Fibroblast of lung (primary cell): ENCODE measurements at regions not wholly inside any gene's neighbourhood (a gene's known extent, or its start where the extent isn't known, plus 50 kb on each side); places are given as distances from the start of the nearest gene placed in this dataset.

Experiments
- EZH2 ChIP-seq: IDR thresholded peaks from 2 replicates; pipeline ENCODE4 v1.5.1; 2012; ENCODE audit warnings: low read length, control low read depth, mild to moderate bottlenecking; ENCODE audit errors: missing control alignments
- TF ChIP-seq, protein P1 (sequence below), 2 donors: IDR thresholded peaks in 1 of 2; conservative IDR thresholded peaks in 1 of 2; 1 replicate in 1 of 2; 2 replicates in 1 of 2; pipeline ENCODE4 v1.5.1; 2011 to 2012; ENCODE audit warnings: low read length in 2 of 2, control low read depth in 1 of 2, inconsistent platforms in 1 of 2, low read depth in 1 of 2, mild to moderate bottlenecking in 1 of 2

DNA sequence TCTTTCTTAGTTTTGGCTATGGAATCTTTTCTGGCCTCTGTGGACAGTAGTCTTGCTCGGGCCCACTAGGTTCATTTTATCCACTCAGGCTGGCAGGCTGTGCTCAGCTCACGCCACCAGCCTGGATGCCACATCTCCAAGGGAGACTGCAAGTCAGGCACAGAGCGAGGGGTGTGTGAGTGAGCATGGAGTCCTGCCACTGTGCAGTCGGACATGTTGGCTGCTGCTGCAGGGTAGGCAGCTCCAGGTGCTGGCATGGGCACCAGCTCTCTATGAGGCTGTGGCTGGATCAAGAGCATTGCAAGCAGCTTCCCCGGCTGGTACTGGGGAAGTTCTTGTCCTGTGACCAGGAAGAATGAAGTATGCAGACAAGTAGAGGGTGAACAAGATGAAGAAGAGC, 158.9 kb downstream of the PCTP start:
- no peak for TF ChIP-seq EZH2
- TF ChIP-seq, protein P1, sequence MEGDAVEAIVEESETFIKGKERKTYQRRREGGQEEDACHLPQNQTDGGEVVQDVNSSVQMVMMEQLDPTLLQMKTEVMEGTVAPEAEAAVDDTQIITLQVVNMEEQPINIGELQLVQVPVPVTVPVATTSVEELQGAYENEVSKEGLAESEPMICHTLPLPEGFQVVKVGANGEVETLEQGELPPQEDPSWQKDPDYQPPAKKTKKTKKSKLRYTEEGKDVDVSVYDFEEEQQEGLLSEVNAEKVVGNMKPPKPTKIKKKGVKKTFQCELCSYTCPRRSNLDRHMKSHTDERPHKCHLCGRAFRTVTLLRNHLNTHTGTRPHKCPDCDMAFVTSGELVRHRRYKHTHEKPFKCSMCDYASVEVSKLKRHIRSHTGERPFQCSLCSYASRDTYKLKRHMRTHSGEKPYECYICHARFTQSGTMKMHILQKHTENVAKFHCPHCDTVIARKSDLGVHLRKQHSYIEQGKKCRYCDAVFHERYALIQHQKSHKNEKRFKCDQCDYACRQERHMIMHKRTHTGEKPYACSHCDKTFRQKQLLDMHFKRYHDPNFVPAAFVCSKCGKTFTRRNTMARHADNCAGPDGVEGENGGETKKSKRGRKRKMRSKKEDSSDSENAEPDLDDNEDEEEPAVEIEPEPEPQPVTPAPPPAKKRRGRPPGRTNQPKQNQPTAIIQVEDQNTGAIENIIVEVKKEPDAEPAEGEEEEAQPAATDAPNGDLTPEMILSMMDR (conservative IDR thresholded peaks at IDR 0.05 in 1 of 2, IDR thresholded peaks at IDR 0.05 in 1 of 2; ENCODE audit: low read depth in 1 of 2, low read length in 2 of 2), result no peak
